Lung (tissue), 11 donors: ENCODE measurements at regions not wholly inside any gene's neighbourhood (a gene's known extent, or its start where the extent isn't known, plus 50 kb on each side); places are given as distances from the start of the nearest gene placed in this dataset.

ENCODE experiments used
- ATAC-seq: fragments of 200-7000 bp; cut with Tn5 transposase; one replicate; pipeline ENCODE4 v1.9.1; 2020; ENCODE audit warnings: moderate number of reproducible peaks; ENCODE audit not compliant: insufficient read depth, low FRiP score
- DNase-seq, 3 donors: peaks; one replicate each; pipeline ENCODE4 v3.0.0-alpha.2; 2013 to 2017
- H3K27ac ChIP-seq, 2 donors: one replicate each; pipeline ENCODE4 v1.5.1; 2013; ENCODE audit warnings: mild to moderate bottlenecking in 2 of 2, moderate library complexity in 2 of 2, control low read depth in 1 of 2, inconsistent platforms in 1 of 2, low read depth in 1 of 2, low read length in 1 of 2
- H3K27me3 ChIP-seq, 3 donors: one replicate each; pipeline ENCODE4 v1.5.1; 2013; ENCODE audit warnings: low read length in 2 of 3; ENCODE audit not compliant: control insufficient read depth in 3 of 3, insufficient read depth in 3 of 3
- H3K36me3 ChIP-seq, 4 donors: one replicate each; pipeline ENCODE4 v1.5.1; 2013; ENCODE audit warnings: low read length in 4 of 4, mild to moderate bottlenecking in 1 of 4, moderate library complexity in 1 of 4; ENCODE audit not compliant: control insufficient read depth in 4 of 4, insufficient read depth in 4 of 4
- H3K4me1 ChIP-seq, 5 donors: one replicate each; pipeline ENCODE4 v1.5.1; 2013; ENCODE audit warnings: low read length in 5 of 5, mild to moderate bottlenecking in 2 of 5, moderate library complexity in 1 of 5; ENCODE audit not compliant: control insufficient read depth in 5 of 5, insufficient read depth in 5 of 5
- H3K4me3 ChIP-seq: one replicate; pipeline ENCODE4 v1.5.1; 2013; ENCODE audit warnings: mild to moderate bottlenecking, control low read depth, moderate library complexity
- H3K9ac ChIP-seq, 2 donors: one replicate each; pipeline ENCODE4 v1.5.1; 2013; ENCODE audit warnings: low read length in 2 of 2, control low read depth in 1 of 2; ENCODE audit not compliant: insufficient read depth in 1 of 2
- H3K9me3 ChIP-seq, 4 donors: one replicate each; pipeline ENCODE4 v1.5.1; 2013; ENCODE audit warnings: low read length in 3 of 4, mild to moderate bottlenecking in 1 of 4, moderate library complexity in 1 of 4; ENCODE audit not compliant: control insufficient read depth in 4 of 4, insufficient read depth in 3 of 4
- CTCF ChIP-seq: IDR thresholded peaks from 2 replicates; pipeline ENCODE4 v1.5.1; 2012; ENCODE audit warnings: mild to moderate bottlenecking; ENCODE audit errors: control extremely low read depth, extremely low read depth
- WGBS, 2 donors: extraction: QIAGEN DNeasy Blood & Tissue Kit; methylation state at CpG; one replicate each; pipeline ENCODE4 v1.1.7; 2013; 5-methylcytosine and 5-hydroxymethylcytosine counted together
- donor health status: control.
- donor health status: control.
- donor health status: Bipolar disorder and iron deficiency.
- donor health status: healthy.
- donor health status: DM: yes; HTN: yes; CAD: no.

- H3K9me3 ChIP-seq, result peaks cover 0 to 6% (median 0%) of the 10 kb centered on the region in 4 donors
- no peaks in the 10 kb centered on the region for H3K27me3 ChIP-seq
- no peak for ATAC-seq
- TF ChIP-seq CTCF, result no peak
- H3K4me1 ChIP-seq, result no peaks in the 10 kb centered on the region
- no peak for DNase-seq
- no peak overlapping the region for H3K9ac ChIP-seq
- H3K4me3 ChIP-seq, result no peak overlapping the region
- no peaks in the 10 kb centered on the region for H3K36me3 ChIP-seq
- no peak overlapping the region for H3K27ac ChIP-seq
These were observed 404.9 kb upstream of the ZEB2 start for GRCh38 chr2:144924827-144925226.

GRCh38 chr2:144922519-144922918 is 402.6 kb upstream of the ZEB2 start:
- no peak overlapping the region for H3K9ac ChIP-seq
- no peak overlapping the region for H3K4me3 ChIP-seq
- DNase-seq (no peak), ATAC-seq (no peak)
- no peaks in the 10 kb centered on the region for H3K4me1 ChIP-seq
- no peak for TF ChIP-seq CTCF
- no peaks in the 10 kb centered on the region for H3K27me3 ChIP-seq
- no peak overlapping the region for H3K27ac ChIP-seq
- 69 to 82% methylated on average over 2 of the region's 2 CpGs for WGBS, 2 donors
- H3K9me3 ChIP-seq, result peaks cover 0 to 6% (median 0%) of the 10 kb centered on the region in 4 donors
- no peaks in the 10 kb centered on the region for H3K36me3 ChIP-seq

- Histone ChIP-seq H3K27me3 (no peaks in the 10 kb centered on the region), H3K36me3 (no peaks in the 10 kb centered on the region), H3K27ac (no peak overlapping the region), H3K9me3 (peaks cover 0 to 6% (median 0%) of the 10 kb centered on the region in 4 donors), H3K9ac (no peak overlapping the region), H3K4me3 (no peak overlapping the region), H3K4me1 (no peaks in the 10 kb centered on the region)
- TF ChIP-seq CTCF, result no peak
- DNase-seq (no peak), ATAC-seq (no peak)
- WGBS, 2 donors, result 94 to 98% methylated on average over 3 of the region's 3 CpGs
These were observed 401.0 kb upstream of the ZEB2 start for GRCh38 chr2:144920755-144921530.
